HepG2 (cell line): ENCODE measurements at regions not wholly inside any gene's neighbourhood (a gene's known extent, or its start where the extent isn't known, plus 50 kb on each side); places are given as distances from the start of the nearest gene placed in this dataset.

Experiments
- ADNP ChIP-seq: sonication (generic); formaldehyde crosslinking; IDR thresholded peaks from 2 replicates; pipeline ENCODE4 v1.4.0; 2020; ENCODE audit warnings: missing genetic modification reagents
- BHLHE40 ChIP-seq: IDR thresholded peaks from 2 replicates; pipeline ENCODE4 v1.6.1; 2011; ENCODE audit warnings: low read length, improper control_type of control experiment
- EP300 ChIP-seq, 3 experiments: sonication (generic) in 1 of 3; formaldehyde crosslinking in 1 of 3; IDR thresholded peaks; 2 replicates each; pipeline versions ENCODE4 v1.5.1 to v1.6.1; 2011 to 2020; ENCODE audit warnings: low read depth in 2 of 3, low read length in 2 of 3, borderline replicate concordance in 1 of 3, improper control_type of control experiment in 1 of 3, mild to moderate bottlenecking in 1 of 3, missing genetic modification reagents in 1 of 3, moderate library complexity in 1 of 3
- ZFX ChIP-seq: sonication (generic); formaldehyde crosslinking; IDR thresholded peaks from 2 replicates; pipeline ENCODE4 v1.4.0; 2020; ENCODE audit warnings: mild to moderate bottlenecking, low read depth, missing genetic modification reagents, moderate library complexity
- ZNF256 ChIP-seq: sonication (generic); formaldehyde crosslinking; conservative IDR thresholded peaks from 2 replicates; pipeline ENCODE4 v1.4.0; 2020; ENCODE audit warnings: missing genetic modification reagents
- ZNF441 ChIP-seq: sonication (generic); formaldehyde crosslinking; IDR thresholded peaks from 2 replicates; pipeline ENCODE4 v1.7.0; 2021; ENCODE audit warnings: missing genetic modification reagents, borderline replicate concordance
- ZNF777 ChIP-seq: sonication (generic); formaldehyde crosslinking; IDR thresholded peaks from 2 replicates; pipeline ENCODE4 v1.4.0; 2020; ENCODE audit warnings: missing genetic modification reagents
- TF ChIP-seq, protein P1 (sequence below): sonication (generic); formaldehyde crosslinking; IDR thresholded peaks from 2 replicates; pipeline ENCODE4 v1.8.0; 2022; ENCODE audit warnings: low read depth, missing genetic modification reagents
- TF ChIP-seq, protein P2 (sequence below): IDR thresholded peaks from 2 replicates; pipeline ENCODE4 v1.6.1; 2016; ENCODE audit warnings: low read depth, borderline replicate concordance
- TF ChIP-seq, protein P3 (sequence below): sonication (generic); formaldehyde crosslinking; conservative IDR thresholded peaks from 2 replicates; pipeline ENCODE4 v1.4.0; 2020; ENCODE audit warnings: missing genetic modification reagents

DNA sequence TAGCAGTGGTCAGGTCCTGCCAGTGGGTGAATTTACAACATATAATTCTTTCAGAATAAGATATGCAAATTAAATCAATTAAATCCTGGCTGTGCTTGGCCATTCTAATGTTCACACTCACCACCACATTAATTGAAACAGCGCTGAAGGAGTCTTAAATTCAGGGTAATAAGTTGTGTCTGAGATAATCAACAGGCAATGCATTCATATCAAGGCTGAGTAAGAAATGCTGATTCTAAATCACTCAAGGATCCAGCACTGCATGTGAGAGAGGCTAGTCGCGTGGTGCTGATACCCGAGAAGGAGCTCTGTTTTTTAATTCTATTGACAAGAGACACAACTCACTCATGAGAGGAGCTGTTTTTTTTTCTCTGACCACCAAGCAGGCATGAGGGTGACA is 588.8 kb upstream of the ADAMTS9 start:
- TF ChIP-seq ZFX (CRISPR knock-in tag): no peak
- TF ChIP-seq, protein P1, sequence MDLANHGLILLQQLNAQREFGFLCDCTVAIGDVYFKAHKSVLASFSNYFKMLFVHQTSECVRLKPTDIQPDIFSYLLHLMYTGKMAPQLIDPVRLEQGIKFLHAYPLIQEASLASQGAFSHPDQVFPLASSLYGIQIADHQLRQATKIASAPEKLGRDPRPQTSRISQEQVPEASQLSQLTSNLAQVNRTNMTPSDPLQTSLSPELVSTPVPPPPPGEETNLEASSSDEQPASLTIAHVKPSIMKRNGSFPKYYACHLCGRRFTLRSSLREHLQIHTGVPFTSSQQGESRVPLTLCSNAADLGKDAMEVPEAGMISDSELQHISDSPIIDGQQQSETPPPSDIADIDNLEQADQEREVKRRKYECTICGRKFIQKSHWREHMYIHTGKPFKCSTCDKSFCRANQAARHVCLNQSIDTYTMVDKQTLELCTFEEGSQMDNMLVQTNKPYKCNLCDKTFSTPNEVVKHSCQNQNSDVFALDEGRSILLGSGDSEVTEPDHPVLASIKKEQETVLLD (CRISPR knock-in tag): no peak
- no peak for TF ChIP-seq ZNF256
- TF ChIP-seq BHLHE40: no peak
- no peak for TF ChIP-seq ZNF441 (CRISPR knock-in tag)
- TF ChIP-seq, protein P2, sequence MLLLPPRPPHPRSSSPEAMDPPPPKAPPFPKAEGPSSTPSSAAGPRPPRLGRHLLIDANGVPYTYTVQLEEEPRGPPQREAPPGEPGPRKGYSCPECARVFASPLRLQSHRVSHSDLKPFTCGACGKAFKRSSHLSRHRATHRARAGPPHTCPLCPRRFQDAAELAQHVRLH (CRISPR knock-in tag): no peak
- TF ChIP-seq ZNF777 (CRISPR knock-in tag): no peak
- TF ChIP-seq, protein P3, sequence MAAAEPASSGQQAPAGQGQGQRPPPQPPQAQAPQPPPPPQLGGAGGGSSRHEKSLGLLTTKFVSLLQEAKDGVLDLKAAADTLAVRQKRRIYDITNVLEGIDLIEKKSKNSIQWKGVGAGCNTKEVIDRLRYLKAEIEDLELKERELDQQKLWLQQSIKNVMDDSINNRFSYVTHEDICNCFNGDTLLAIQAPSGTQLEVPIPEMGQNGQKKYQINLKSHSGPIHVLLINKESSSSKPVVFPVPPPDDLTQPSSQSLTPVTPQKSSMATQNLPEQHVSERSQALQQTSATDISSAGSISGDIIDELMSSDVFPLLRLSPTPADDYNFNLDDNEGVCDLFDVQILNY (CRISPR knock-in tag): no peak
- no peak for TF ChIP-seq ADNP (CRISPR knock-in tag)
- no peak for TF ChIP-seq EP300 (IDR thresholded peaks at IDR 0.05; ENCODE audit: low read depth in 2 of 2, low read length in 2 of 2)
- no peak for TF ChIP-seq EP300 (CRISPR knock-in tag; IDR thresholded peaks at IDR 0.05; ENCODE audit: borderline replicate concordance)
